ENCODE measurements at regions not wholly inside any gene's neighbourhood (a gene's known extent, or its start where the extent isn't known, plus 50 kb on each side); places are given as distances from the start of the nearest gene placed in this dataset.

GRCh38 chr1:214958486-214958885 lies 124.1 kb upstream of the KCNK2 start:
- peaks cover 3% of the 10 kb centered on the region for H3K27me3 Mint-ChIP-seq (ENCODE audit: insufficient read depth)
- peaks cover 15% of the 10 kb centered on the region for H3K9me3 Mint-ChIP-seq
- H3K4me3 Mint-ChIP-seq: peak overlapping the region; percentile 70
- H3K36me3 Mint-ChIP-seq (ENCODE audit: low read depth): peaks cover 52% of the 10 kb centered on the region
- peak overlapping the region; percentile 99 for H3K27ac Mint-ChIP-seq
- H3K4me1 Mint-ChIP-seq (ENCODE audit: low read depth): peaks cover 82% of the 10 kb centered on the region
- no peak for TF ChIP-seq CTCF (IDR thresholded peaks at IDR 0.05)
- no peak for DNase-seq

- H3K4me3 Mint-ChIP-seq: no peak overlapping the region
- H3K27me3 Mint-ChIP-seq (ENCODE audit: insufficient read depth): no peaks in the 10 kb centered on the region
- peaks cover 17% of the 10 kb centered on the region for H3K36me3 Mint-ChIP-seq (ENCODE audit: low read depth)
- H3K4me1 Mint-ChIP-seq (ENCODE audit: low read depth): peaks cover 88% of the 10 kb centered on the region
- no peak for DNase-seq
- no peak for TF ChIP-seq CTCF (IDR thresholded peaks at IDR 0.05)
- H3K9me3 Mint-ChIP-seq: peaks cover 8% of the 10 kb centered on the region; the same call in 1 of the 2 replicates
- H3K27ac Mint-ChIP-seq: peak overlapping the region; percentile 36
These were observed 116.2 kb upstream of the KCNK2 start for GRCh38 chr1:214966346-214966745.

- peaks cover 4% of the 10 kb centered on the region; the same call in 1 of the 2 replicates for H3K36me3 Mint-ChIP-seq (ENCODE audit: low read depth)
- no peaks in the 10 kb centered on the region for H3K27me3 Mint-ChIP-seq (ENCODE audit: insufficient read depth)
- H3K4me1 Mint-ChIP-seq (ENCODE audit: low read depth): peaks cover 84% of the 10 kb centered on the region
- no peaks in the 10 kb centered on the region for H3K9me3 Mint-ChIP-seq
- peak overlapping the region; percentile 16 for H3K27ac Mint-ChIP-seq
- no peak for TF ChIP-seq CTCF (IDR thresholded peaks at IDR 0.05)
- no peak overlapping the region for H3K4me3 Mint-ChIP-seq
- peak; percentile 46 for DNase-seq
These were observed 114.5 kb upstream of the KCNK2 start for GRCh38 chr1:214967865-214968575.

- no peak for TF ChIP-seq CTCF (IDR thresholded peaks at IDR 0.05)
- no peak overlapping the region for H3K27ac Mint-ChIP-seq
- no peak for DNase-seq
- peaks cover 73% of the 10 kb centered on the region for H3K4me1 Mint-ChIP-seq (ENCODE audit: low read depth)
- H3K4me3 Mint-ChIP-seq: no peak overlapping the region
- H3K27me3 Mint-ChIP-seq (ENCODE audit: insufficient read depth): no peaks in the 10 kb centered on the region
- no peaks in the 10 kb centered on the region for H3K36me3 Mint-ChIP-seq (ENCODE audit: low read depth)
- H3K9me3 Mint-ChIP-seq: no peaks in the 10 kb centered on the region
These were observed 112.5 kb upstream of the KCNK2 start for GRCh38 chr1:214970016-214970415.

GRCh38 chr1:214971071-214971470 lies 111.5 kb upstream of the KCNK2 start:
- no peaks in the 10 kb centered on the region for H3K9me3 Mint-ChIP-seq
- no peak for TF ChIP-seq CTCF (IDR thresholded peaks at IDR 0.05)
- H3K27ac Mint-ChIP-seq: no peak overlapping the region
- H3K4me1 Mint-ChIP-seq (ENCODE audit: low read depth): peaks cover 62% of the 10 kb centered on the region
- no peak for DNase-seq
- H3K36me3 Mint-ChIP-seq (ENCODE audit: low read depth): no peaks in the 10 kb centered on the region
- H3K27me3 Mint-ChIP-seq (ENCODE audit: insufficient read depth): no peaks in the 10 kb centered on the region
- H3K4me3 Mint-ChIP-seq: no peak overlapping the region
